HCT116 (cell line): ENCODE measurements at regions not wholly inside any gene's neighbourhood (a gene's known extent, or its start where the extent isn't known, plus 50 kb on each side); places are given as distances from the start of the nearest gene placed in this dataset.

Experiments
- EZH2 ChIP-seq: fragments of 200-600 bp; sonication (generic); IDR thresholded peaks from 2 replicates; pipeline ENCODE4 v1.6.1; 2017; ENCODE audit warnings: antibody characterized with exemption, mixed run types
- EZH2phosphoT487 ChIP-seq: fragments of 200-600 bp; IDR thresholded peaks from 2 replicates; pipeline ENCODE4 v1.6.1; 2018; ENCODE audit warnings: antibody characterized with exemption, borderline replicate concordance
- POLR2A ChIP-seq: IDR thresholded peaks from 2 replicates; pipeline ENCODE4 v1.7.0; 2011; ENCODE audit warnings: borderline replicate concordance; ENCODE audit not compliant: insufficient read depth, insufficient read length; ENCODE audit errors: extremely low read depth
- POLR2AphosphoS5 ChIP-seq: IDR thresholded peaks from 2 replicates; pipeline ENCODE4 v1.6.1; 2011; ENCODE audit warnings: mild to moderate bottlenecking, low read depth, low read length, moderate library complexity
- TCF7L2 ChIP-seq: IDR thresholded peaks from 2 replicates; pipeline ENCODE4 v1.7.0; 2011; ENCODE audit warnings: borderline replicate concordance, inconsistent platforms; ENCODE audit not compliant: insufficient read depth, insufficient read length; ENCODE audit errors: extremely low read depth
- ZNF274 ChIP-seq: fragments of 200-500 bp; sonication (Bioruptor generic); IDR thresholded peaks from 2 replicates; pipeline ENCODE4 v1.6.1; 2014; ENCODE audit warnings: mild to moderate bottlenecking, low read depth, low read length, inconsistent platforms
- TF ChIP-seq, protein P1 (sequence below), 3 experiments: fragments of 200-600 bp in 1 of 3; sonication (generic) in 1 of 3; IDR thresholded peaks in 2 of 3; conservative IDR thresholded peaks in 1 of 3; 2 replicates each; pipeline ENCODE4 v1.5.1; 2012 to 2017; ENCODE audit warnings: low read depth in 2 of 3, low read length in 2 of 3, antibody characterized with exemption in 1 of 3, borderline replicate concordance in 1 of 3, control low read depth in 1 of 3, mild to moderate bottlenecking in 1 of 3, mixed read lengths in 1 of 3, mixed run types in 1 of 3, moderate library complexity in 1 of 3; ENCODE audit not compliant: insufficient read depth in 1 of 3
- TF ChIP-seq, protein P2 (sequence below): IDR thresholded peaks from 2 replicates; pipeline ENCODE4 v1.6.1; 2012

DNA sequence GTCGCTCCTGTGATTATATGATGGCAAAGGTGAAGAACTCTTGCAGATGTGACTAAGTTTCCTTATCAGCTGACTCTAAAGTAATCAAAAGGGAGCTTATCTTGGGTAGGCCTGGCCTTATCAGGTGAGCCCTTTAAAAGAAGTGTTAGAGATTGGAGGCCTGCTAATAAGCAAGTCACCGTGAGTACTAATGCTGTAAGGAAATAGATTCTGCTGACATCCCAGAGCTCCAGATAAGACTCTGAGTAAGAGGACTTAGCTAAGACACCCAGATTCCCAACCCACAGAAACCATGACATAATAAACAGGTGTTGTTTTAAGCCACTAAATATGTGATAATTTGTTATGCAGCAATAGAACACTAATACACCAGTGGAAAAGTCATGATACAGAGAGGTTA, 99.9 kb upstream of the FAM20A start:
- no peak for TF ChIP-seq POLR2A
- TF ChIP-seq, protein P1, sequence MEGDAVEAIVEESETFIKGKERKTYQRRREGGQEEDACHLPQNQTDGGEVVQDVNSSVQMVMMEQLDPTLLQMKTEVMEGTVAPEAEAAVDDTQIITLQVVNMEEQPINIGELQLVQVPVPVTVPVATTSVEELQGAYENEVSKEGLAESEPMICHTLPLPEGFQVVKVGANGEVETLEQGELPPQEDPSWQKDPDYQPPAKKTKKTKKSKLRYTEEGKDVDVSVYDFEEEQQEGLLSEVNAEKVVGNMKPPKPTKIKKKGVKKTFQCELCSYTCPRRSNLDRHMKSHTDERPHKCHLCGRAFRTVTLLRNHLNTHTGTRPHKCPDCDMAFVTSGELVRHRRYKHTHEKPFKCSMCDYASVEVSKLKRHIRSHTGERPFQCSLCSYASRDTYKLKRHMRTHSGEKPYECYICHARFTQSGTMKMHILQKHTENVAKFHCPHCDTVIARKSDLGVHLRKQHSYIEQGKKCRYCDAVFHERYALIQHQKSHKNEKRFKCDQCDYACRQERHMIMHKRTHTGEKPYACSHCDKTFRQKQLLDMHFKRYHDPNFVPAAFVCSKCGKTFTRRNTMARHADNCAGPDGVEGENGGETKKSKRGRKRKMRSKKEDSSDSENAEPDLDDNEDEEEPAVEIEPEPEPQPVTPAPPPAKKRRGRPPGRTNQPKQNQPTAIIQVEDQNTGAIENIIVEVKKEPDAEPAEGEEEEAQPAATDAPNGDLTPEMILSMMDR (IDR thresholded peaks at IDR 0.05 in 2 of 3, conservative IDR thresholded peaks at IDR 0.05 in 1 of 3; ENCODE audit: borderline replicate concordance in 1 of 3, insufficient read depth in 1 of 3, low read depth in 2 of 3, low read length in 2 of 3) = no peak
- TF ChIP-seq POLR2AphosphoS5 = no peak
- no peak for TF ChIP-seq TCF7L2
- no peak for TF ChIP-seq EZH2
- TF ChIP-seq EZH2phosphoT487 = no peak
- no peak for TF ChIP-seq ZNF274
- TF ChIP-seq, protein P2, sequence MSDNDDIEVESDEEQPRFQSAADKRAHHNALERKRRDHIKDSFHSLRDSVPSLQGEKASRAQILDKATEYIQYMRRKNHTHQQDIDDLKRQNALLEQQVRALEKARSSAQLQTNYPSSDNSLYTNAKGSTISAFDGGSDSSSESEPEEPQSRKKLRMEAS = no peak
